Activated T-helper 1 cell treated with anti-CD3 and anti-CD28 coated beads, Interleukin-12 subunit alpha, Interleukin-12 subunit beta, Interleukin-2, Interleukin-4 antibody, amounts not matched to agents 30 ng/mL and 10 ng/mL and 1 ng/mL, durations not matched to agents 14 hours and 24 hours and 36 hours (primary cell): ENCODE measurements at regions not wholly inside any gene's neighbourhood (a gene's known extent, or its start where the extent isn't known, plus 50 kb on each side); places are given as distances from the start of the nearest gene placed in this dataset.

Experiments
- DNase-seq: peaks from one replicate; pipeline ENCODE4 v3.0.0; 2021; ENCODE audit warnings: low spot score
- H3K27ac Mint-ChIP-seq: one replicate; pipeline ENCODE4 v1.8.0; 2021; ENCODE audit warnings: mild to moderate bottlenecking, mixed read lengths
- H3K27me3 Mint-ChIP-seq: one replicate; pipeline ENCODE4 v1.8.0; 2022; ENCODE audit warnings: mild to moderate bottlenecking, moderate library complexity, mixed read lengths; ENCODE audit not compliant: insufficient read depth
- H3K36me3 Mint-ChIP-seq: one replicate; pipeline ENCODE4 v1.8.0; 2021; ENCODE audit warnings: low read depth, mixed read lengths
- H3K4me1 Mint-ChIP-seq: one replicate; pipeline ENCODE4 v1.8.0; 2021; ENCODE audit warnings: low read depth, mixed read lengths
- H3K4me3 Mint-ChIP-seq: one replicate; pipeline ENCODE4 v1.8.0; 2021; ENCODE audit warnings: mild to moderate bottlenecking, moderate library complexity, mixed read lengths
- H3K9me3 Mint-ChIP-seq: one replicate; pipeline ENCODE4 v1.8.0; 2021; ENCODE audit warnings: mixed read lengths
- intact Hi-C: fragments of 100-400 bp; cut with micrococcal nuclease; formaldehyde crosslinking; loops from one replicate; pipeline ENCODE4 v1.15.1; 2024

DNA sequence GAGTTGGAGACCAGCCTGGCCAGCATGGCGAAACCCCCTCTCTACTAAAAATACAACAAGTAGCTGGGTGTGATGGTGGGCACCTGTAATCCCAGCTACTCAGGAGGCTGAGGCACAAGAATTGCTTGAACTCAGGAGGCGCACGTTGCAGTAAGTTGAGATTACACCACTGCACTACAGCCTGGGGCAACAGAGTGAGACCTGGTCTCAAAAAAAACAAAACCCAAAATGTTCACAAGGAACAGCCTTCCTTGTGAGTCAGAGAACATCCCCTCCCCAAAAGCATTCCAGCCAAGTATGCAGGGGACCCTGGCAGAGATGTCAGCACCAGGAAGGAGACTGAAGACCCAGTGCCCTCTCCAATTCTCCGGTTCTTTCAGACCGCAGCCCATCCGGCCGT lies 314.9 kb upstream of the TSHZ3 start:
- Mint-ChIP-seq H3K27me3 (no peaks in the 10 kb centered on the region), H3K27ac (no peak overlapping the region), H3K36me3 (no peaks in the 10 kb centered on the region), H3K4me3 (no peak overlapping the region), H3K4me1 (no peaks in the 10 kb centered on the region), H3K9me3 (peaks cover 4% of the 10 kb centered on the region)
- no peak for DNase-seq
- intact Hi-C loops = no loop called here

GRCh38 chr19:31664997-31665396 lies 315.8 kb upstream of the TSHZ3 start:
- Mint-ChIP-seq H3K36me3 (no peaks in the 10 kb centered on the region), H3K4me3 (no peak overlapping the region), H3K27me3 (no peaks in the 10 kb centered on the region), H3K9me3 (peaks cover 4% of the 10 kb centered on the region), H3K27ac (no peak overlapping the region), H3K4me1 (no peaks in the 10 kb centered on the region)
- intact Hi-C loops = no loop called here
- DNase-seq = no peak

- Mint-ChIP-seq H3K27me3 (no peaks in the 10 kb centered on the region), H3K9me3 (peaks cover 4% of the 10 kb centered on the region), H3K27ac (no peak overlapping the region), H3K4me1 (no peaks in the 10 kb centered on the region), H3K36me3 (no peaks in the 10 kb centered on the region), H3K4me3 (no peak overlapping the region)
- intact Hi-C loops = no loop called here
- DNase-seq = no peak
Observed at GRCh38 chr19:31666126-31666525, 316.9 kb upstream of the TSHZ3 start.

- H3K27me3 Mint-ChIP-seq = no peaks in the 10 kb centered on the region
- no peaks in the 10 kb centered on the region for H3K36me3 Mint-ChIP-seq
- DNase-seq = no peak
- no peak overlapping the region for H3K27ac Mint-ChIP-seq
- H3K4me3 Mint-ChIP-seq = no peak overlapping the region
- H3K4me1 Mint-ChIP-seq = no peaks in the 10 kb centered on the region
- peaks cover 4% of the 10 kb centered on the region for H3K9me3 Mint-ChIP-seq
- intact Hi-C loops = no loop called here
Observed at GRCh38 chr19:31667106-31667505, 317.9 kb upstream of the TSHZ3 start.

DNA sequence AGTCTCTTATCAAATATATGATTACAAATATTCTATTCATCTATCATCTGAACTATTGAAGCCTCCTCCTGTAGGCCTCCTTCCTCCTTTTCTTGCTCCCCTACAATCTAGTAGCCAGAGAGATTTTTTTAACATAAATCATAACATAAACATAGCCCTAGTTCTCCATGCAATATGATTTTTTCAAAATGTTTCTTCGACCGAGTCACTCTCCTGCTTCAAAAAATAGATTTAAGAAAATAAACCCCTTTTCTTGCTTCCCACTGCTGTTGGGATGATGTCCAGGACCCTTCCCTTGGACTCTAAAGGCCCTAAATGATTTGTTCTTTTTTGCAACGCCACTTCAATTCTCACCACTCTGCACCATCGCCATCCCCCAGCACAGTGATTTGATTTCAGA lies 319.7 kb upstream of the TSHZ3 start:
- intact Hi-C loops = no loop called here
- Mint-ChIP-seq H3K4me3 (no peak overlapping the region), H3K36me3 (no peaks in the 10 kb centered on the region), H3K4me1 (no peaks in the 10 kb centered on the region), H3K9me3 (no peaks in the 10 kb centered on the region), H3K27ac (no peak overlapping the region), H3K27me3 (no peaks in the 10 kb centered on the region)
- DNase-seq = no peak

DNA sequence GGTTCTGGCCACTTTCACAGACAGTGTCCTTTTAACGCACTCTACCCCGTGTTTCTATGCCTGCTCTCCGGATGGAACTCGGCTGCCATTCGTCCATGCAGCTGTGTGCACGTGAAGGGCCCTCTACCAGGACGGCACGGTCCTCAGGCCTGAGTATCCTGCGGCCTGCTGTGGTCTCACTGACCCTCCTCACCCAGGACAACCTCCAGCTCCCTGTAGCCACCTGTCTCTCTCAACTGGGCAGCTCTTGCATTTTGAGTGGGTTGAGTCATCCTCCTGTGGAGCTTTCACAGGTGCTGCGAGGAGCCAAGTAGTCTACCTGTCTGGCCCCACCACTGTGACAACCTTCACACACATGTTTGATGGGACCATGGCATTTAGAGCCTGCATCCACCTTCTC lies 321.7 kb upstream of the TSHZ3 start:
- no peak for DNase-seq
- H3K4me1 Mint-ChIP-seq = no peaks in the 10 kb centered on the region
- H3K9me3 Mint-ChIP-seq = no peaks in the 10 kb centered on the region
- H3K27ac Mint-ChIP-seq = no peak overlapping the region
- no peaks in the 10 kb centered on the region for H3K36me3 Mint-ChIP-seq
- no peak overlapping the region for H3K4me3 Mint-ChIP-seq
- intact Hi-C loops = no loop called here
- no peaks in the 10 kb centered on the region for H3K27me3 Mint-ChIP-seq

DNA sequence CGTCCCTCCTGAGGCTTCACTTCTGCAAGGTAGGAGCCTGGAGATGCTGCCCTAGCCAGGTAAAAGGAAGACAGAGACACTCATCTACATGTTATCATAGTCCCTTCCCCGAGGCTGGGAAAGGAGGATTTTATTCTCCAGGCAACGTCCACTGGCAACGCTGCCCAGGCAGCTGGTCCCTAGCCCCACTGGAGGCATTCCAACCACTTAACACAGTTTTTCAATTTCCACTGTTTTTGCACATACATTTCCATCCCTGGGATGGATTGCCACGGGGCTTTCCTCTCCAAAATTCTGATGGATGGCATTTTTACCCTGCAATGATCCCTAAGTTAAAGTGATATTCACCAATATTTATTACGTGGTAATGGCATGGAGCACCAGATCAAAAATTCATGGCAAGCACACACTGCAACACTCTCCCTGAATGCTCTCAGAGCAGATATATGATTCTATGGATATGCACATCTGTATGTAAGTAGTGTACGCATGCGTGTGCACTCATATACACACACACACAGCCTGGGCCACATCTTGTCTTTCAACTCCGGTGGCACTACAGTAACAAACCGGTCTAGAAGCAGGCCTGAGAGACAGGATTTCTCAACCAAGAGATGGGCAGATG lies 322.3 kb upstream of the TSHZ3 start:
- no peak for DNase-seq
- intact Hi-C loops = no loop called here
- no peaks in the 10 kb centered on the region for H3K27me3 Mint-ChIP-seq
- H3K9me3 Mint-ChIP-seq = no peaks in the 10 kb centered on the region
- H3K4me3 Mint-ChIP-seq = no peak overlapping the region
- H3K4me1 Mint-ChIP-seq = no peaks in the 10 kb centered on the region
- no peaks in the 10 kb centered on the region for H3K36me3 Mint-ChIP-seq
- H3K27ac Mint-ChIP-seq = no peak overlapping the region

DNA sequence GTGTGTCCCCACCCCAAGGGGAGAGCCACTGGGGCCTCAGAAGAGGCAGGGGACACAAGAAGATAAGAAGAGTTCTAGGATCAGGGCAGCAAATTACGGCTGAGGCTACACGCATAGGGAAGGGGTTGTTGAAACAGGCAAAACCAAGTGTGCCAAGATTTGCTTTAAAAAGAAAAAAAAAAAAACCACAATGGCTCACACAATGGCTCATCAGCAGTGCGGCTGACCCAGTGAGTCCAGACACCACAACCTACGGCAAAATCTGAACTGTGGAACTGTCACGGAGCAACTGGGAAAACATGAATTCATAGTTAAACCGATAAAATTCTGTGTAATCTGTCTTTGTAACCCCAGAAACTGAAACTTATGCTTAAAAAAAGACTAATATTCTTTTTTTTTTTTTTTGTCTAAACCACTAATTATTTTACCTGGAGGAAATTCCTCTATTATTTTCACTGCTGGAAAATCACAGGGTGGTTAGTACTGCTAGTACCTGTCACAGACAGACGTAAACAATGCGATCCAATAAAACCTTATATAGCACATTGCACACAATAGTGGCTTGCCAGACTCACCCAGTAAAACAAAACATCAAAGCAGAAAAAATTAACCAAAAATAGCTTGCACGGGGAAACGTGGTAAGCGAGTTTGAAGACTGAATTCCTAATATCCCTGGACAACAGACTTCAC lies 325.4 kb upstream of the TSHZ3 start:
- intact Hi-C loops = no loop called here
- peaks cover 3% of the 10 kb centered on the region for H3K27me3 Mint-ChIP-seq

DNA sequence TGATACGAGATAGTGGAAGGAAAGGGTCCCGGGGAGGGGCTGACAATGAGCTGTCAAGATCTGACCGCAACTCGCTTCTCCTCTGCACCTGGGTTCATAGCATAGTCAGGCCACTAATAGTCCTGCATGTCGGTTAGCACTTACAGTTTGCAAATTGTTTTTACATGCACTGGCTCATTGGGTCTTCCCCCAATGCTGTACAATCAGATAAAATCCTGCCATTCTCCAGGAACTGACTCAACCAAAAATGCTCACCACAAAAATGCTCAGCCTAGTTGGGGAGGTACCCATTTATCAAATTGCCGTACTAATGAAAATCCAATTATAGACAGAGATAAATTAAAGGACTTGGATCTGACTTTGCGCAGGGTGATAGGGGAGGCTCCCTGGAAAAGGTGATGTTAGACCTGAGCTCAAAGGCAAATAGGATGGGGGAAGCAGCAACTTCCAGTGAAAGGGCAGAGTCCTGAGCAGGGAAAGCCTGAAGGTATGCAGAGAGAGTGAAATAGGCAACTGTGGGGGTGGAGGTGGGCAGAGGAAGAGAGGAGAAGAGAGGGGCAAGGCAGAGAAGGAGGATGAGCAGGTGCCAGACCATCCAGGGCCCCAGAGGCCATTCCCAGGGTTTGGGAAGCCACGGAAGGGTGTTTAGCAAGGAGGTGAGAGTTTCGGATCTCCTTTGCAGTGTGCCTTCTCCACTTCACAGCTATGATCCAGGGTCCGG lies 326.1 kb upstream of the TSHZ3 start:
- no peak overlapping the region for H3K4me3 Mint-ChIP-seq
- no peaks in the 10 kb centered on the region for H3K9me3 Mint-ChIP-seq
- H3K36me3 Mint-ChIP-seq = no peaks in the 10 kb centered on the region
- no peak for DNase-seq
- no peak overlapping the region for H3K27ac Mint-ChIP-seq
- peaks cover 3% of the 10 kb centered on the region for H3K27me3 Mint-ChIP-seq
- intact Hi-C loops = no loop called here
- no peaks in the 10 kb centered on the region for H3K4me1 Mint-ChIP-seq

More for the DNA sequence above, 325.4 kb upstream of the TSHZ3 start:
- Mint-ChIP-seq H3K9me3 (no peaks in the 10 kb centered on the region), H3K27ac (no peak overlapping the region), H3K4me3 (no peak overlapping the region), H3K36me3 (no peaks in the 10 kb centered on the region), H3K4me1 (no peaks in the 10 kb centered on the region)
- no peak for DNase-seq

DNA sequence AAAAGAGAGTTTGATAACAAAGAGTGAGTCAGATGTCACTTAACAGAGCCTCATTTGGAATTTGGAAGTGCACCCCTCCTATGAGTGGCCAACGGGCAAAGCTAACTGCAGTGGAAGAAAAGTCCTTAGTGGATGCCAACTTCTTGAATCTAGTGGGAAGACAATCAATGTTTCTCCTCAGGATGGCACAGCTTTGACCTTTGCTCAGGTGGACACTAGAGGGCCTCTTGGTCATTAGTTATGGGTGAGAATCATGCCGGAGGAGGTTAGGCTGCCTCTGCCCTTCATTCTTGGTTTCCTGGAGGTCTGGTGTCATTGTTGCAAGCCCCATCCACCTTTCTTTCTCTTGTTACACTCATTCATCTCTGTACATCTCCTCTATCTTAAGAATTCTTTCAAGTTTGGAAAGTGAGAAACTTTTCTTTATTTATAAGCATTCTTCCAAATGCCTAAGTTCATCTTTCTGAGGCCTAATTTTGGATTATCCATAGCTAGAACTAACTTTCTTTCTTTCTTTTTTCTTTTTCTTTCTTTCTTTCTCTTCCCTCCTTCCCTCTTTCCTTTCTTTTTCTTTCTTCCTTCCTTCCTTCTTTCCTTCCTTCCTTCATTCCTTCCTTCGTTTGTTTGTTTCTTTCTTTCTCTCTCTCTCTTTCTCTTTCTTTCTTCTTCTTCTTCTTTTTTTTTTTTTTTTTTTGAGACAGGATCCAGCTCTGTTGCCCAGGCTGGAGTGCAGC lies 327.2 kb upstream of the TSHZ3 start:
- Mint-ChIP-seq H3K27ac (no peak overlapping the region), H3K9me3 (no peaks in the 10 kb centered on the region), H3K27me3 (peaks cover 3% of the 10 kb centered on the region), H3K4me3 (no peak overlapping the region), H3K4me1 (no peaks in the 10 kb centered on the region), H3K36me3 (no peaks in the 10 kb centered on the region)
- intact Hi-C loops = no loop called here
- no peak for DNase-seq

GRCh38 chr19:31678421-31678820 lies 329.2 kb upstream of the TSHZ3 start:
- DNase-seq = no peak
- Mint-ChIP-seq H3K4me1 (no peaks in the 10 kb centered on the region), H3K27me3 (peaks cover 3% of the 10 kb centered on the region), H3K27ac (no peak overlapping the region), H3K36me3 (no peaks in the 10 kb centered on the region), H3K4me3 (no peak overlapping the region), H3K9me3 (no peaks in the 10 kb centered on the region)
- intact Hi-C loops = no loop called here

- peaks cover 3% of the 10 kb centered on the region for H3K27me3 Mint-ChIP-seq
- no peaks in the 10 kb centered on the region for H3K9me3 Mint-ChIP-seq
- H3K36me3 Mint-ChIP-seq = no peaks in the 10 kb centered on the region
- intact Hi-C loops = no loop called here
- no peak overlapping the region for H3K27ac Mint-ChIP-seq
- DNase-seq = no peak
- H3K4me1 Mint-ChIP-seq = no peaks in the 10 kb centered on the region
- H3K4me3 Mint-ChIP-seq = no peak overlapping the region
Observed at GRCh38 chr19:31681121-31681520, 331.9 kb upstream of the TSHZ3 start.
